ENCODE measurements at regions not wholly inside any gene's neighbourhood (a gene's known extent, or its start where the extent isn't known, plus 50 kb on each side); places are given as distances from the start of the nearest gene placed in this dataset.

DNA sequence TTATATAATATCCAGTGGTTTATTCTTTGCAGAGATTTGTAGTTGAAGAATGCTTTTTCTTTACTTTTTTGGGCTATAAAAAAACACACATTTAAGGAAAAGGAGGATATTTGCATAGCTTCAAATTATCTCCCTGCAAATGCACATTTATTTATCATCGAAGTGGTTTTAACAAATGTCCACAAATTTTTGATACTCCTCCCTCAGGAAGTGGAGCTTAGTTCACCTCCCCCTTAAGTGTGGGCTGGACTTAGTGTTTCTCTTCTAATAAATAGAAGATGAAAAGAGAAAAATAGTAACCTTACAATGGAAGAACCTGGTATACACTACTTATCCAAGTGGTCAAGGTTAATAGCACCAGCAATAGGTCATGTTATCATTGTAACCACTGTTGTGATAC is 537.6 kb downstream of the ARL4A start:
- TF ChIP-seq TCF12 (IDR thresholded peaks at IDR 0.05; ENCODE audit: low read depth) (no peak), REST (IDR thresholded peaks at IDR 0.05; ENCODE audit: low read depth) (no peak), EGR1 (IDR thresholded peaks at IDR 0.05) (no peak), RAD21 (IDR thresholded peaks at IDR 0.05; ENCODE audit: low read depth) (no peak), EP300 (IDR thresholded peaks at IDR 0.05; ENCODE audit: borderline replicate concordance) (no peak), TAF1 (IDR thresholded peaks at IDR 0.05; ENCODE audit: low read depth) (no peak)
